HL-60 (cell line): ENCODE measurements at regions not wholly inside any gene's neighbourhood (a gene's known extent, or its start where the extent isn't known, plus 50 kb on each side); places are given as distances from the start of the nearest gene placed in this dataset.

ENCODE experiments used
- CTCF ChIP-seq: IDR thresholded peaks from one replicate; pipeline ENCODE4 v1.5.1; 2011; ENCODE audit warnings: low read length, control low read depth, inconsistent platforms; ENCODE audit not compliant: insufficient read depth
- POLR2AphosphoS5 ChIP-seq: IDR thresholded peaks from 2 replicates; pipeline ENCODE4 v1.6.1; 2012; ENCODE audit warnings: low read depth
- REST ChIP-seq: IDR thresholded peaks from 2 replicates; pipeline ENCODE4 v1.6.1; 2012; ENCODE audit warnings: low read depth; ENCODE audit not compliant: insufficient replicate concordance

GRCh38 chr2:176732780-176733179 lies 463.5 kb downstream of the MTX2 start:
- TF ChIP-seq CTCF (no peak), POLR2AphosphoS5 (no peak), REST (no peak)
